Stomach (tissue), 8 donors: ENCODE measurements at regions not wholly inside any gene's neighbourhood (a gene's known extent, or its start where the extent isn't known, plus 50 kb on each side); places are given as distances from the start of the nearest gene placed in this dataset.

Source experiments
- DNase-seq, 2 donors: peaks; one replicate each; pipeline versions ENCODE4 v3.0.0 to v3.0.0-alpha.2; 2013 to 2019
- H3K27ac ChIP-seq, 5 donors: fragments of 200-600 bp in 4 of 5; sonication (generic) in 4 of 5; one replicate each; pipeline ENCODE4 v1.5.1; 2013 to 2019; ENCODE audit warnings: mild to moderate bottlenecking in 1 of 5, moderate library complexity in 1 of 5
- H3K27me3 ChIP-seq, 3 donors: fragments of 200-600 bp; sonication (generic); one replicate each; pipeline ENCODE4 v1.5.1; 2017 to 2019; ENCODE audit warnings: mixed run types in 1 of 3
- H3K36me3 ChIP-seq, 4 donors: fragments of 200-600 bp; sonication (generic); 1 replicate in 3 of 4; 2 replicates in 1 of 4; pipeline ENCODE4 v1.5.1; 2016 to 2019
- H3K4me1 ChIP-seq, 4 donors: fragments of 200-600 bp; sonication (generic); one replicate each; pipeline ENCODE4 v1.5.1; 2016 to 2019
- H3K4me3 ChIP-seq, 4 donors: fragments of 200-600 bp; sonication (generic) in 3 of 4; one replicate each; pipeline ENCODE4 v1.5.1; 2016 to 2019; ENCODE audit warnings: mild to moderate bottlenecking in 1 of 4
- H3K9me3 ChIP-seq, 4 donors: fragments of 200-600 bp; sonication (generic); one replicate each; pipeline ENCODE4 v1.5.1; 2016 to 2019
- CTCF ChIP-seq, 7 experiments: fragments of 450-650 bp in 4 of 7; fragments of 200-600 bp in 3 of 7; sonication (generic) in 3 of 7; IDR thresholded peaks; one replicate each; pipeline ENCODE4 v1.5.1; 2016 to 2019; ENCODE audit warnings: antibody characterized with exemption in 7 of 7, control low read depth in 2 of 7, mild to moderate bottlenecking in 1 of 7
- EP300 ChIP-seq: sonication (generic); formaldehyde crosslinking; IDR thresholded peaks from one replicate; pipeline ENCODE4 v1.6.1; 2017; ENCODE audit warnings: antibody characterized with exemption
- POLR2A ChIP-seq, 4 donors: fragments of 450-650 bp; IDR thresholded peaks; one replicate each; pipeline ENCODE4 v1.6.1; 2016; ENCODE audit warnings: antibody characterized with exemption in 4 of 4, control low read depth in 2 of 4, mild to moderate bottlenecking in 1 of 4, moderate library complexity in 1 of 4
- POLR2AphosphoS5 ChIP-seq, 3 donors: sonication (generic); formaldehyde crosslinking; IDR thresholded peaks; one replicate each; pipeline ENCODE4 v1.6.1; 2016; ENCODE audit warnings: antibody characterized with exemption in 3 of 3
- WGBS, 5 donors: extraction: QIAGEN DNeasy Blood & Tissue Kit in 3 of 5; methylation state at CpG; one replicate each; pipeline versions ENCODE4 v1.1.5 to v1.1.7; 2013 to 2018; 5-methylcytosine and 5-hydroxymethylcytosine counted together
- intact Hi-C: fragments of 100-400 bp; cut with DNase I; formaldehyde crosslinking; loops from one replicate; pipeline ENCODE4 v1.15.1; 2023; ENCODE audit warnings: low total_unique reads
- donor health status: healthy with polysubstance abuse.
- donor health status: Bipolar disorder and iron deficiency.
- donor health status: healthy.

- DNase-seq = no peak
- H3K36me3 ChIP-seq = no peaks in the 10 kb centered on the region
- WGBS, 5 donors = 69 to 84% (median 82%) methylated on average over 8 of the region's 8 CpGs
- peaks cover 0 to 10% (median 0%) of the 10 kb centered on the region in 4 donors for H3K9me3 ChIP-seq
- intact Hi-C loops = no loop called here
- H3K27me3 ChIP-seq = no peaks in the 10 kb centered on the region
- H3K27ac ChIP-seq = no peak overlapping the region
- no peak overlapping the region for H3K4me3 ChIP-seq
- H3K4me1 ChIP-seq = peaks cover 0 to 9% (median 3%) of the 10 kb centered on the region in 4 donors
- no peak for TF ChIP-seq POLR2AphosphoS5 (IDR thresholded peaks at IDR 0.05)
- TF ChIP-seq POLR2A (IDR thresholded peaks at IDR 0.05) = no peak
- no peak for TF ChIP-seq EP300
- TF ChIP-seq CTCF (IDR thresholded peaks at IDR 0.05) = no peak
These were observed 143.3 kb upstream of the HDDC2 start for GRCh38 chr6:125445054-125445453.

GRCh38 chr6:125446011-125446410, 144.2 kb upstream of the HDDC2 start:
- 81 to 82% (median 81%) methylated on average over 5 of the region's 5 CpGs for WGBS, 5 donors
- intact Hi-C loops = no loop called here
- Histone ChIP-seq H3K27me3 (no peaks in the 10 kb centered on the region), H3K4me1 (peaks cover 0 to 9% (median 3%) of the 10 kb centered on the region in 4 donors), H3K36me3 (no peaks in the 10 kb centered on the region), H3K27ac (no peak overlapping the region), H3K9me3 (peaks cover 0 to 10% (median 0%) of the 10 kb centered on the region in 4 donors), H3K4me3 (no peak overlapping the region)
- DNase-seq = no peak
- TF ChIP-seq POLR2AphosphoS5 (IDR thresholded peaks at IDR 0.05) (no peak), CTCF (IDR thresholded peaks at IDR 0.05) (no peak), POLR2A (IDR thresholded peaks at IDR 0.05) (no peak), EP300 (no peak)

DNA sequence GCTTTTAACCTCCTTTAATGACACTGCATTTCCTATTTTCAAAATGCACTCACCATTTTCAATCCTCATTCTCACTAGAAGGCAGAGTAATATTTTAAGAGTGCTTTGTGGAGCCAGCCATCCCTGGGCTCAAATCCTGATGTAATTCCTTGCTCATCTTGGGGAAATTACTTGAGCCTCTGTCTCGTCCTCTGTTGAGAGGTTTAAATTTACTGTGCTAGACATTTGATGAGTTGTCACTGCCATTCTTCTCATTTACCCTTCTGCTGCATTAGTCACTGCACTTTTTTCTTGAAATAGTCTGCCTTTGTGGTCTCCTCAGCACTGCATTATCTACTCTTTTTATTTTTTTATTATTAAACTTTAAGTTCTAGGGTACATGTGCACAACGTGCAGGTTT, 150.0 kb upstream of the HDDC2 start:
- no peak for DNase-seq

DNA sequence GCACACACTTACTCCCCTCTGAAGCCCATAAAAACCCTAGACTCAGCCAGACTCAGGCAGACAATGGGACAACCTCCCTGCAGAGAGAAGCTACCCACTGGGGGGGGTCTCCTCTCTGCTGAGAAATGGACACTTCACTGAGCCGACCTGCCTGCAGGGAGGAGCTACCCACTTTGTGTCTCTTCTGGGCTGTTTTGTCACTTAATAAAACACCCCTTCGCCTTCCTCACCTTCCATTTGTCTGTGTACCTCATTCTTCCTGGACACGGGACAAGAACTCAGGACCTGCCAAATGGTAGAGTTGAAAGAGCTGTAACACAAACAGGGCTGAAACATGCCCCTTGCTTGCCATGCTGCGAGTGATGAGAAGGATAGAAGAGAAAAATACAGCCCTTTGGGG, 151.7 kb upstream of the HDDC2 start:
- Histone ChIP-seq H3K27me3 (no peaks in the 10 kb centered on the region), H3K9me3 (peaks cover 6 to 33% (median 25%) of the 10 kb centered on the region in 4 donors), H3K4me3 (no peak overlapping the region), H3K36me3 (no peaks in the 10 kb centered on the region), H3K4me1 (no peaks in the 10 kb centered on the region), H3K27ac (no peak overlapping the region)
- intact Hi-C loops = no loop called here
- WGBS, 5 donors = 64 to 70% (median 66%) methylated on average over 4 of the region's 4 CpGs
- no peak for DNase-seq
- TF ChIP-seq POLR2AphosphoS5 (IDR thresholded peaks at IDR 0.05) (no peak), CTCF (IDR thresholded peaks at IDR 0.05) (no peak), EP300 (no peak), POLR2A (IDR thresholded peaks at IDR 0.05) (no peak)

More for the DNA sequence above, 150.0 kb upstream of the HDDC2 start:
- Histone ChIP-seq H3K9me3 (peaks cover 6 to 31% (median 20%) of the 10 kb centered on the region in 4 donors), H3K36me3 (no peaks in the 10 kb centered on the region), H3K4me1 (no peaks in the 10 kb centered on the region), H3K27me3 (no peaks in the 10 kb centered on the region), H3K4me3 (no peak overlapping the region), H3K27ac (no peak overlapping the region)
- intact Hi-C loops = no loop called here
- no peak for TF ChIP-seq EP300
- TF ChIP-seq POLR2A (IDR thresholded peaks at IDR 0.05) = no peak
- TF ChIP-seq POLR2AphosphoS5 (IDR thresholded peaks at IDR 0.05) = no peak
- TF ChIP-seq CTCF (IDR thresholded peaks at IDR 0.05) = no peak
- 44 to 50% (median 46%) methylated on average over 2 of the region's 2 CpGs for WGBS, 5 donors
